HG03139 (cell line): ENCODE measurements at regions not wholly inside any gene's neighbourhood (a gene's known extent, or its start where the extent isn't known, plus 50 kb on each side); places are given as distances from the start of the nearest gene placed in this dataset.
"Not testable (repeated sequence)": the region's sequence is repeated elsewhere in the genome, so short reads cannot be mapped to it uniquely, and the experiment has no call there.

Source experiments
- ATAC-seq: cut with Tn5 transposase; IDR thresholded peaks from one replicate; pipeline ENCODE4 v1.9.1; 2021; ENCODE audit not compliant: unreplicated experiment

- no peak for ATAC-seq
Observed at GRCh38 chr7:120131096-120131839, 141.7 kb upstream of the KCND2 start.

DNA sequence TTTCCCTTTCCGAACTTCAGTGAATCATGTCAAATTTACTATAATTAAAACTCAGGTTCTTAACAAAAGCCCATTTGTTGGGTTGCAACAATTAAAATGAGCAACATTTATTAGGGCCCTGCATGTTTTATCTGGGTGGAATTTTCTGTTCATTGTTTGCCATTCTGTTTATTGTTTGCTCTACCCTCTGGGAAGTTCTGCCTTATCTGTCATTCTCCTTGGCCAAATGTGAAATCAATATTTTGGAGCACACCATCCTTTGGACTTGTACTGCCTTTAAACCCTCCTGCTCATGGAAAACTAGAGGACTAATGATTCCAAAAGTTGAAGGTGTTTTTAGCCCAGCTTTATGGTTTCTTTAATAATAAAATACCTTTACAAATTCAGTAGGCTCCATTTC is 134.5 kb upstream of the KCND2 start:
- ATAC-seq, result no peak

DNA sequence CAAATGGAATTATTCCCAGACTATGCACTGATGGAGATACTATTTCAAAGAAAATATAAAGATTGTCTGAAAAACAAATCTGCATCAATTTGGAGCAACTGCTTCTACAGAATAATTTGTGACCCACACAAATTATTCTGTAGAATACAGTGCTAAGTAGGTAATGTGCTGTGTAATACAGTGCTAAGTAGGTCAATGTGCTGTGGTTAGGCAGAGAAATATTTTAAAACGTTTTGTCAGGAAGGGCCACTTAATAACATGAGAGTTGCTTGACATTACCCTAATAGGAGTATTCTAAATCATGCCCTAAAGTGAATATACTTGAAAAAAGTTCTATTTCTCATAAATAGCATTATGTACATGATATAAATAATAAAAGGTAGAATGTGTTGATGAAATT is 116.5 kb upstream of the KCND2 start:
- ATAC-seq, result no peak

DNA sequence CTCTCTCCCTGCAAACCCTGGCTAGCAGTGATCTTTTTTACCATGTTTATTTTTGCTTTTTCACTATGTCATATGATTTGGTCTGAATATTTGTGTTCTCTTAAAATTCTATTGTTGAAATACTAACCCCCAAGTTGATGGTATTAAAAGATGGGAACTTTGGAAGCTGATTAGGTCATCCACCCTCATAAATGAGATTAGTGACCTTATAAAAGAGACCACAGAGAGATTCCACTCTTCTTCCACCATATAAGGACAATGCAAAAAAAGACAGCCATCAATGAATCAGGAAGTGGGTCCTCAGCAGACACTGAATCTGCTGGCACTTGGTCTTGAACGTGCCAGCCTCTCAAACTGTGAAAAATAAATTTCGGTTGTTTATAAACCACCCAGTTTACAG is 112.8 kb upstream of the KCND2 start:
- ATAC-seq, result no peak

DNA sequence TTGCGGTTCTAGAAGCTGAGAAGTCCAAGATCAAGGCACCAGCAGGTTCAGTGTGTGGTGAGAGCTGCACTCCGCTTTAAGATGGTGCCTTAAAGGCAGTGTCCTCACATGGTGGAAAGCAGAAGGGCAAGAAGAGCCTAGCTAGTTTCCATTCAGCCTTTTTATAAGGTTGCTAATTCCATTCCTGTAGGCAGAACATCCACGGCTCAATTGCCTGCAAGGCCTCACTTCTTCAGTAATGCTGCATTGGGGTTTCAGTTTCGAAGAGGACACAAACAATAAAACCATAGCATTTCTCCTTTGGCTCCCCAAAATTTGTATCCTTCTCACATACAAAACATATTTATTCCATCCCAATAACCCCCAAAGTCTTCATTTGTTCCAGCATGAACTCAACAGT is 109.5 kb upstream of the KCND2 start:
- ATAC-seq, result no peak

GRCh38 chr7:120165227-120165626 is 107.7 kb upstream of the KCND2 start:
- ATAC-seq, result no peak

DNA sequence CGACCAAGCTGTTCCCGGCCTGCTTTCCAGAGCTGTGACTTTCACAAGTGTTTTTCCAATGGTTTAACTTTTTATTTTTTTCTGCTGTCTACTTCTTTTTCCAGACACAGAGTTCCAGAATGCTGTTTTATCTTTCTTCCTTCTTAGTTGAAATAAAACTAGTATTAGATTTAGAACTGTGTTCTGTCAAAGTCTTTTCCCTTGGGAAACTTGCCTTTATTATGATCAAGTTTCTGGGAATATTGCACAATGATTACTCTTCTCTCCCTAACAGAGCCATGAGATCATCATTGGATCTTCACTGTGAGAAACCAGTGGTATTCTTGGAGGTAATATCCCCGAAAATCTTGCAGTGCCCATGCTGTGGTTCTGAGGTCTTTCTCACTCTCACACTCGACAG is 104.9 kb upstream of the KCND2 start:
- ATAC-seq, result no peak

GRCh38 chr7:120169996-120170783 is 102.8 kb upstream of the KCND2 start:
- no peak for ATAC-seq

- ATAC-seq, result no peak
Observed at GRCh38 chr7:120170834-120171233, 102.1 kb upstream of the KCND2 start.

GRCh38 chr7:120171406-120171805 is 101.6 kb upstream of the KCND2 start:
- ATAC-seq, result no peak

DNA sequence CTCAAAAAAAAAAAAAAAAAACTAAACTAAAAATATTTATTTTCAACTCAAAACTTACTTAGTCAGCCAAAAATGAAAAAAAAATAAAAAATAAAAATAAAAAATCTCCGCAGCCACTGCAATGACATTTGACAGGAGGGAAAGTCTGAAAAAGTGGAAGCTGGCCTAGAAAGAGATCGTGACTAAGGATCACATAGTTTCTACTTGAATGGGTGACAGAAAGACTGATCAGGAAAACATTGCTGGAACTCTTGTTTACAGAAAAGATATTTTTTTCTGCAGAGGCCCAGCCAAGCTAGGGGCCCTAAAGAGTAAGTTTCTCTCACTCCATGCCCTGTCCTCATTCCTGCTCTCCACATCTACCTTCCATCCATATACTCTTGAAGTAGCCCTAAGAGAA is 92.8 kb upstream of the KCND2 start:
- no peak for ATAC-seq

DNA sequence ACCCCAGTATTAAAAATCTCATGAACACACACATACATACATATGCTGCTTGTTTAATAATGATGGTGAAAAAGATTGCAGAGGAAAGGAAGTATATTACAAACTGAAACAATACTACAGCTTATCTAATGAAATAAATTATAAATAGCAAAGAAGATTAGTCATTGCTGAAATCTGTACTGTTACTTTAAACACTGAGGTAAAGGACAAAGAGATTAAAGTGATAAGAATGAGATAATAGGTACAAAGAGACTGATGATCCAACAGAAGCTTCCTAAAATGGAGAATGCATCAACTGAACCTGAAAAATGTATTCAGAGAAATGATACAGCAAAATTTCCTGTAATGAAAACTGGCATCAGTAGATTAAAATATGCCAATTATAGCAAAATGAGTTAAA is 91.5 kb upstream of the KCND2 start:
- no peak for ATAC-seq

DNA sequence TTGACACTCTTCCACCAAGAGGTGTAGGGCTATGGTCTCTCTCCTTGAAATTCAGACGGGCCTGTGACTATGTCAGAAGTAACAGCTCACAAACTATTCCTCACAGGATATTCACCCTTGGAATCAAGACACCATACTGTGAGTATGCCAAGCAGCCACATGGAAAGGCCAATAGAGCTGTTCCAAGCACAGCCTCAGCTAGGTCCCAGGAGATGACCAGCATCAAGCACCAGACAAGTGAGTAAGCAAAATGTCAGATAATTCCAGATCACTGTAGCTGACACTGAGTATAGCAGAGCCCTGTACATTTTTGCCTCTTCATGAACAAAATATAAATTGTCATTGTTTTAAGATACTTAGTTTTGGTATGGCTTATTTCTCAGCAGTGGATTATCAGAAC is 88.1 kb upstream of the KCND2 start:
- ATAC-seq, result no peak

- ATAC-seq, result no peak
Observed at GRCh38 chr7:120185940-120186682, 86.9 kb upstream of the KCND2 start.

GRCh38 chr7:120186688-120187087 is 86.3 kb upstream of the KCND2 start:
- no peak for ATAC-seq

DNA sequence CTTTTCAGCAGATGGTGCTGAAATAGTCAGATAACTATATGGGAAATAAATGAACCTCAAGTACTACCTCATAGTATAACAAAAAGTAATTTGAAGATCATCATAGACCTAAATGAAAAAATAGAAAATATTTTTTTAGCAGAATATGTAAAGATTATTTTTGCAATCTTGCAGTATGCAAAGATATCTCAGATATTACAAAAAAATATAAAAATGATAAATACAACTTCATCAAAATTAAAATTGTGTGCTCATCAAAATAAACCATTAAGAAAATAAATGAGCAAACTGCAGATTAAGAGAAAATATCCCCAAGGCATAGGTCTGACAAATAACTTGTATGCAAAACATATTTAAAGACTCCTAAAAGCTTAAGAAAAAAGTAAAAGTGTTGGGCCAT is 83.4 kb upstream of the KCND2 start:
- ATAC-seq, result no peak

GRCh38 chr7:120190109-120190508 is 82.9 kb upstream of the KCND2 start:
- ATAC-seq, result no peak

GRCh38 chr7:120190566-120190965 is 82.4 kb upstream of the KCND2 start:
- ATAC-seq, result no peak

GRCh38 chr7:120191423-120191822 is 81.6 kb upstream of the KCND2 start:
- ATAC-seq, result not testable (repeated sequence)

DNA sequence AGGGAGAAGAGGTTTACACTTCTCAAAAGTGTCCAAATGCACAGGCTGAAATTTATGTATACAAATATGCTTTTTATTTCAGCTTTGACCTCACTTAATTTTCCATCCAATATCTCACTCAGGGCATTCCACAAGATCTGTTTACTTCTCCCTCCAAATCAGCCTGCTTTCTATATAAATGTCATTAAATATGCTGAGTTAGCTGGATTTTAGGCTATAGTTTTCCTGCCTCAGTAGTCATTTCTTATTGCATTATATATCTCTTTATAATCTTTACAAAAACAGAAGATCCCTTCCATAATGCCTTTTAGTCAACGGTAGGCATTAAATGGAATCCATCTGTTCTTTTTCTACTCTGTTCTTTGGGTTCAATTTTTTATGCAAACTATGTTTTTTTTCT is 71.7 kb upstream of the KCND2 start:
- ATAC-seq, result no peak

- ATAC-seq, result no peak
Observed at GRCh38 chr7:120205101-120205500, 67.9 kb upstream of the KCND2 start.

DNA sequence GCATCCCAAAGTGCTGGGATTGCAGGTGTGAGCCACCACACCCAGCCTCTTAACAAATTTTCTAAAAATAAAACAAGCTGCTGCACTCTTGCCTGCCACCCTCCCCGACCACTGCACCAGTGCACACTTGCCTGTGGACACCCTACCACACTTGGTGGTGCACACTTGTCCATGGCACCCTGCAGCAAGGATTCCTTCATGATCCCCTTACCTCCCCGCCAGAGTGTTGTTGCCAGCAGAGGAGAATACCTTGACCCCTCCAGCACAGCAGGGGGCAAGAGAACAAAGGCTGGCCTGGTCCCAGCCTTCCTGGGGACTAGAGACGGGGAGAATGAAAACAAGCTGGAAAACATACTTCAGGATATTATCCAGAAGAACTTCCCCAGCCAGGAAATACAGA is 65.9 kb upstream of the KCND2 start:
- ATAC-seq, result no peak
